ENCODE measurements at regions not wholly inside any gene's neighbourhood (a gene's known extent, or its start where the extent isn't known, plus 50 kb on each side); places are given as distances from the start of the nearest gene placed in this dataset.

DNA sequence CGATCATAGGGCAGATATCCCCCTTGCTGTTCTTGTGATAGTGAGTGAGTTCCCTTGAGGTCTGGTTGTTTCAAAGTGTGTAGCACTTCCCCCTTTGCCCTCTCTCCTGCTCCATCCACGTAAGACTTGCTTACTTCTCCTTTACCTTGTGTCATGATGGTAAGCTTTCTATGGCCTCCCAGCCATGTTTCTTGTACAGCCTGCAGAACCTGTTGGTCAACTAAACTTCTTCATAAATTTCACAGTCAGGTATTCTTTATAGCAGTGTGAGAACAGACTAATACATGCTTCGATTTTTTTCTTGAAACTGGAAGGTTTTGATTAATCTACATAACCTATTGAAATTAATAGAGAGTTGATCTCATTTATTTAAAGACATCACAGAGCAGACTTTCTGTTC is 302.5 kb upstream of the PBX1 start:
- no peak overlapping the region for H3K27ac Mint-ChIP-seq (ENCODE audit: unreplicated experiment)
- DNase-seq (ENCODE audit: extremely low spot score, unreplicated experiment): no peak
- H3K4me1 Mint-ChIP-seq (ENCODE audit: unreplicated experiment): no peaks in the 10 kb centered on the region
- TF ChIP-seq, protein P1, sequence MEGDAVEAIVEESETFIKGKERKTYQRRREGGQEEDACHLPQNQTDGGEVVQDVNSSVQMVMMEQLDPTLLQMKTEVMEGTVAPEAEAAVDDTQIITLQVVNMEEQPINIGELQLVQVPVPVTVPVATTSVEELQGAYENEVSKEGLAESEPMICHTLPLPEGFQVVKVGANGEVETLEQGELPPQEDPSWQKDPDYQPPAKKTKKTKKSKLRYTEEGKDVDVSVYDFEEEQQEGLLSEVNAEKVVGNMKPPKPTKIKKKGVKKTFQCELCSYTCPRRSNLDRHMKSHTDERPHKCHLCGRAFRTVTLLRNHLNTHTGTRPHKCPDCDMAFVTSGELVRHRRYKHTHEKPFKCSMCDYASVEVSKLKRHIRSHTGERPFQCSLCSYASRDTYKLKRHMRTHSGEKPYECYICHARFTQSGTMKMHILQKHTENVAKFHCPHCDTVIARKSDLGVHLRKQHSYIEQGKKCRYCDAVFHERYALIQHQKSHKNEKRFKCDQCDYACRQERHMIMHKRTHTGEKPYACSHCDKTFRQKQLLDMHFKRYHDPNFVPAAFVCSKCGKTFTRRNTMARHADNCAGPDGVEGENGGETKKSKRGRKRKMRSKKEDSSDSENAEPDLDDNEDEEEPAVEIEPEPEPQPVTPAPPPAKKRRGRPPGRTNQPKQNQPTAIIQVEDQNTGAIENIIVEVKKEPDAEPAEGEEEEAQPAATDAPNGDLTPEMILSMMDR (IDR thresholded peaks at IDR 0.05): no peak
- no peak overlapping the region for H3K4me3 Mint-ChIP-seq (ENCODE audit: unreplicated experiment)
- peaks cover 11% of the 10 kb centered on the region for H3K9me3 Mint-ChIP-seq (ENCODE audit: unreplicated experiment)
- no peaks in the 10 kb centered on the region for H3K27me3 Mint-ChIP-seq (ENCODE audit: unreplicated experiment)
- H3K36me3 Mint-ChIP-seq (ENCODE audit: unreplicated experiment): no peaks in the 10 kb centered on the region

DNA sequence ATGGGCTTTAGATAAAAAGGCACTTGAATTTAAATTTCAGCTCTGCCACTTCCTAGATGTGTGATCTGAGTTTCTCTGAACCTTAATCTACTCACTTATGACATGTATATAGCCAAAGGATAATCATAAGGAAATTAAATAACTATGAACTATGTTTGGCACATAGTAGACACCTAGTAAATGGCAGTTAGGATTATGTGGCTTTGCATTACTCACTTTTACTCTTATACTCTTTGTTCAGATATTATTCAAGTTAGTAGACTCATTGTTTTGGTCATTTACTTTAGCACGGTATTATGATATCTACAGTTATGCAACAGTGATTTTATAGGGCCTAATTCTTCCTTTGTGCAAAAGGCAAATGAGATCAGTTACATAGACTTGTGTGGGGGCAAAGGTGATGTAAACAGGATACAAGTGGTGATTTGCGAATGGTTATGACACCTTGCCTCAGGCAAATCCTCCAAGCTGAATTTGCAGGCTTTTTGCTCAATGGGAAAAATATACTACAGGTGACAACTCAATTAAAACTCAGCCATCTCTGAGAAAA is 297.2 kb upstream of the PBX1 start:
- H3K27ac Mint-ChIP-seq (ENCODE audit: unreplicated experiment): no peak overlapping the region
- DNase-seq (ENCODE audit: extremely low spot score, unreplicated experiment): no peak
- no peak overlapping the region for H3K4me3 Mint-ChIP-seq (ENCODE audit: unreplicated experiment)
- TF ChIP-seq, protein P1 (IDR thresholded peaks at IDR 0.05): no peak
- peaks cover 2% of the 10 kb centered on the region for H3K27me3 Mint-ChIP-seq (ENCODE audit: unreplicated experiment)
- H3K4me1 Mint-ChIP-seq (ENCODE audit: unreplicated experiment): no peaks in the 10 kb centered on the region
- peaks cover under 1% of the 10 kb centered on the region for H3K9me3 Mint-ChIP-seq (ENCODE audit: unreplicated experiment)
- H3K36me3 Mint-ChIP-seq (ENCODE audit: unreplicated experiment): no peaks in the 10 kb centered on the region

DNA sequence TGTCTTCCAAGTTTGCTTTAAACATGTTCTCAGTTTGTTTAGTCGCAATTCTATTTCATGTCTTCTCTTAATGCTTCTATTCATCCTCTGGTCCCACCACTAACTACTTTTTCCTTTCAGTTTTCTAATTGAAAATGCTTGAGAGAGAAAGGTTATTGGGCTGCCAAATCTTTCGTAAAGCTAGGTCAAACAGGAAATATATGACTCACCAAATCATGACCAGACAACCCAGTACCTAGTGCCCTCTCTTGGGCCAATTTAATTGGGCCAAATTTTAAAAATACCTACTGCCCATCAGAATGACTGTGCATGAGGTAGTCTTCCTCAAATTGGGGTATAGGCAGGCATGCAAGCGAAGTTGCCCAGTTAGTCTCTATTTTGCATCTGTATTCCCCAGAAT is 295.4 kb upstream of the PBX1 start:
- Mint-ChIP-seq H3K9me3 (ENCODE audit: unreplicated experiment) (no peaks in the 10 kb centered on the region), H3K27ac (ENCODE audit: unreplicated experiment) (no peak overlapping the region), H3K36me3 (ENCODE audit: unreplicated experiment) (no peaks in the 10 kb centered on the region), H3K4me1 (ENCODE audit: unreplicated experiment) (no peaks in the 10 kb centered on the region), H3K27me3 (ENCODE audit: unreplicated experiment) (peaks cover 2% of the 10 kb centered on the region), H3K4me3 (ENCODE audit: unreplicated experiment) (no peak overlapping the region)
- TF ChIP-seq, protein P1 (IDR thresholded peaks at IDR 0.05): no peak
- DNase-seq (ENCODE audit: extremely low spot score, unreplicated experiment): no peak

DNA sequence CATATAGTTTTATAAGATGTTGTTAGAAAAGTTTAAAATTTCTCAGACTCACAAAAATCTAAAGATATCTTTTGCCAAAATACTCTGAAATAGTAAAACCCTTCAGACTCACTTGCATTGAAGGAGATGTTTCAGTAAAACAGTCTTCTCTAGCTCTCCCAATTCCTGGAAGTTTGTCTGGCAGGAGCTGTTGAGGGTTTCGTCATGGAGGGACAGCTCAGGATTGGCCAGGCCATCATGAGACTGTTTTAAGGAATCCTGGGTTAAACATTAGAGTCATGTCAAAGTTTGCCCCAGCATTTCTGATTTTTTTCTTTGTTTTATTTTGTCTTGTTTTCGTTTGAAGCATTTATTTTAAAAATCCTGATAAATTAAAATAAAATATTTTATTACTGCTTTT is 293.8 kb upstream of the PBX1 start:
- H3K4me3 Mint-ChIP-seq (ENCODE audit: unreplicated experiment): no peak overlapping the region
- TF ChIP-seq, protein P1 (IDR thresholded peaks at IDR 0.05): no peak
- no peak overlapping the region for H3K27ac Mint-ChIP-seq (ENCODE audit: unreplicated experiment)
- no peaks in the 10 kb centered on the region for H3K9me3 Mint-ChIP-seq (ENCODE audit: unreplicated experiment)
- H3K4me1 Mint-ChIP-seq (ENCODE audit: unreplicated experiment): no peaks in the 10 kb centered on the region
- no peaks in the 10 kb centered on the region for H3K36me3 Mint-ChIP-seq (ENCODE audit: unreplicated experiment)
- H3K27me3 Mint-ChIP-seq (ENCODE audit: unreplicated experiment): peaks cover 2% of the 10 kb centered on the region
- DNase-seq (ENCODE audit: extremely low spot score, unreplicated experiment): no peak

DNA sequence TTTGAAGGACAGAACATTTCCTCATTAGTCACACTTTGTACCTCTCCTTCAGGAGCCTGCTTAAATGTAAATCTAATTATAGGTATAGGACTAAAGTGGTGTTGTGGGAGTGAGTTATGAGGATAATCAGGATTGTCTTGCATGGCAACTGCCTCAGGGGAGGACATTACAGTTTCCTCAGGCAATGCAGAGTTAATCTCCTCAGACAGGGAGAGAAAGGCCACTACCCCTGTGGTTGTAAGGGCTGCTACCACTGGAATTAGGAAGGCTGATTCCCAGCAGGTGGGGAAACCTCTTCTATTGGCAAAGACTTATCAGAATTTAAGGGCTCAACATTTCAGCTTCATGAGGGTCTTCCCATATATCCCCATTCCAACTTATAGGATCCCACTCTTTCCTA is 286.8 kb upstream of the PBX1 start:
- peaks cover 5% of the 10 kb centered on the region for H3K9me3 Mint-ChIP-seq (ENCODE audit: unreplicated experiment)
- H3K27ac Mint-ChIP-seq (ENCODE audit: unreplicated experiment): no peak overlapping the region
- H3K36me3 Mint-ChIP-seq (ENCODE audit: unreplicated experiment): no peaks in the 10 kb centered on the region
- H3K4me3 Mint-ChIP-seq (ENCODE audit: unreplicated experiment): no peak overlapping the region
- no peaks in the 10 kb centered on the region for H3K4me1 Mint-ChIP-seq (ENCODE audit: unreplicated experiment)
- DNase-seq (ENCODE audit: extremely low spot score, unreplicated experiment): no peak
- TF ChIP-seq, protein P1 (IDR thresholded peaks at IDR 0.05): no peak
- H3K27me3 Mint-ChIP-seq (ENCODE audit: unreplicated experiment): no peaks in the 10 kb centered on the region
